Activated T-helper 1 cell treated with anti-CD3 and anti-CD28 coated beads, Interleukin-12 subunit alpha, Interleukin-12 subunit beta, Interleukin-2, Interleukin-4 antibody, amounts not matched to agents 30 ng/mL and 10 ng/mL and 1 ng/mL, durations not matched to agents 14 hours and 24 hours and 36 hours (primary cell): ENCODE measurements at regions not wholly inside any gene's neighbourhood (a gene's known extent, or its start where the extent isn't known, plus 50 kb on each side); places are given as distances from the start of the nearest gene placed in this dataset.
A peak's percentile ranks its signal among the peaks of the same experiment; 100 is the strongest.
"Not testable (repeated sequence)": the region's sequence is repeated elsewhere in the genome, so short reads cannot be mapped to it uniquely, and the experiment has no call there.

Experiments used
- DNase-seq: peaks from one replicate; pipeline ENCODE4 v3.0.0; 2021; ENCODE audit warnings: low spot score
- H3K27ac Mint-ChIP-seq: one replicate; pipeline ENCODE4 v1.8.0; 2021; ENCODE audit warnings: mild to moderate bottlenecking, mixed read lengths
- H3K27me3 Mint-ChIP-seq: one replicate; pipeline ENCODE4 v1.8.0; 2022; ENCODE audit warnings: mild to moderate bottlenecking, moderate library complexity, mixed read lengths; ENCODE audit not compliant: insufficient read depth
- H3K36me3 Mint-ChIP-seq: one replicate; pipeline ENCODE4 v1.8.0; 2021; ENCODE audit warnings: low read depth, mixed read lengths
- H3K4me1 Mint-ChIP-seq: one replicate; pipeline ENCODE4 v1.8.0; 2021; ENCODE audit warnings: low read depth, mixed read lengths
- H3K4me3 Mint-ChIP-seq: one replicate; pipeline ENCODE4 v1.8.0; 2021; ENCODE audit warnings: mild to moderate bottlenecking, moderate library complexity, mixed read lengths
- H3K9me3 Mint-ChIP-seq: one replicate; pipeline ENCODE4 v1.8.0; 2021; ENCODE audit warnings: mixed read lengths
- intact Hi-C: fragments of 100-400 bp; cut with micrococcal nuclease; formaldehyde crosslinking; loops from one replicate; pipeline ENCODE4 v1.15.1; 2024

- H3K27me3 Mint-ChIP-seq = peaks cover 34% of the 10 kb centered on the region
- intact Hi-C loops = no loop called here
- H3K9me3 Mint-ChIP-seq = peaks cover 5% of the 10 kb centered on the region
- peaks cover 12% of the 10 kb centered on the region for H3K4me1 Mint-ChIP-seq
- no peak overlapping the region for H3K4me3 Mint-ChIP-seq
- DNase-seq = no peak
- no peaks in the 10 kb centered on the region for H3K36me3 Mint-ChIP-seq
- no peak overlapping the region for H3K27ac Mint-ChIP-seq
Measured at GRCh38 chr14:106666341-106666740, 1140.0 kb downstream of the TMEM121 start.

GRCh38 chr14:106670011-106670410 is 1143.6 kb downstream of the TMEM121 start:
- Mint-ChIP-seq H3K27ac (no peak overlapping the region), H3K4me1 (no peaks in the 10 kb centered on the region), H3K36me3 (no peaks in the 10 kb centered on the region), H3K27me3 (peaks cover 36% of the 10 kb centered on the region), H3K4me3 (no peak overlapping the region), H3K9me3 (no peaks in the 10 kb centered on the region)
- intact Hi-C loops = no loop called here
- no peak for DNase-seq

GRCh38 chr14:106674093-106674492 is 1147.7 kb downstream of the TMEM121 start:
- peaks cover 27% of the 10 kb centered on the region for H3K27me3 Mint-ChIP-seq
- DNase-seq, H3K9me3 Mint-ChIP-seq, H3K36me3 Mint-ChIP-seq, intact Hi-C loops, H3K4me3 Mint-ChIP-seq, H3K27ac Mint-ChIP-seq, H3K4me1 Mint-ChIP-seq: not testable (repeated sequence)

- H3K36me3 Mint-ChIP-seq, H3K27ac Mint-ChIP-seq, H3K9me3 Mint-ChIP-seq, intact Hi-C loops, DNase-seq, H3K4me3 Mint-ChIP-seq, H3K4me1 Mint-ChIP-seq: not testable (repeated sequence)
- H3K27me3 Mint-ChIP-seq = peaks cover 27% of the 10 kb centered on the region
Measured at GRCh38 chr14:106674509-106675125, 1148.2 kb downstream of the TMEM121 start.

GRCh38 chr14:106675716-106676115 is 1149.3 kb downstream of the TMEM121 start:
- H3K9me3 Mint-ChIP-seq, DNase-seq, H3K36me3 Mint-ChIP-seq, H3K4me3 Mint-ChIP-seq, intact Hi-C loops, H3K4me1 Mint-ChIP-seq, H3K27ac Mint-ChIP-seq: not testable (repeated sequence)
- peaks cover 29% of the 10 kb centered on the region for H3K27me3 Mint-ChIP-seq

- intact Hi-C loops = no loop called here
- Mint-ChIP-seq H3K4me1 (no peaks in the 10 kb centered on the region), H3K4me3 (no peak overlapping the region), H3K9me3 (no peaks in the 10 kb centered on the region), H3K27me3 (peaks cover 32% of the 10 kb centered on the region), H3K36me3 (no peaks in the 10 kb centered on the region), H3K27ac (no peak overlapping the region)
- no peak for DNase-seq
Measured at GRCh38 chr14:106679776-106680175, 1153.4 kb downstream of the TMEM121 start.

- Mint-ChIP-seq H3K4me1 (no peaks in the 10 kb centered on the region), H3K27me3 (peaks cover 41% of the 10 kb centered on the region), H3K36me3 (no peaks in the 10 kb centered on the region), H3K9me3 (no peaks in the 10 kb centered on the region), H3K27ac (no peak overlapping the region), H3K4me3 (no peak overlapping the region)
- DNase-seq = no peak
- intact Hi-C loops = no loop called here
Measured at GRCh38 chr14:106681161-106681560, 1154.8 kb downstream of the TMEM121 start.

GRCh38 chr14:106681568-106681967 is 1155.2 kb downstream of the TMEM121 start:
- Mint-ChIP-seq H3K9me3 (no peaks in the 10 kb centered on the region), H3K27me3 (peaks cover 43% of the 10 kb centered on the region)
- intact Hi-C loops = no loop called here

GRCh38 chr14:106683631-106684030 is 1157.2 kb downstream of the TMEM121 start:
- H3K4me1 Mint-ChIP-seq = no peaks in the 10 kb centered on the region
- no peak overlapping the region for H3K27ac Mint-ChIP-seq
- H3K27me3 Mint-ChIP-seq = peaks cover 44% of the 10 kb centered on the region
- DNase-seq = no peak
- no peaks in the 10 kb centered on the region for H3K36me3 Mint-ChIP-seq
- H3K9me3 Mint-ChIP-seq = no peaks in the 10 kb centered on the region
- intact Hi-C loops = no loop called here
- H3K4me3 Mint-ChIP-seq = no peak overlapping the region

More at GRCh38 chr14:106681568-106681967, 1155.2 kb downstream of the TMEM121 start:
- Mint-ChIP-seq H3K4me1 (no peaks in the 10 kb centered on the region), H3K4me3 (no peak overlapping the region), H3K36me3 (no peaks in the 10 kb centered on the region), H3K27ac (no peak overlapping the region)
- no peak for DNase-seq

GRCh38 chr14:106686533-106686932 is 1160.2 kb downstream of the TMEM121 start:
- H3K27ac Mint-ChIP-seq = no peak overlapping the region
- no peaks in the 10 kb centered on the region for H3K4me1 Mint-ChIP-seq
- H3K9me3 Mint-ChIP-seq = no peaks in the 10 kb centered on the region
- intact Hi-C loops = no loop called here
- H3K36me3 Mint-ChIP-seq = no peaks in the 10 kb centered on the region
- DNase-seq = no peak
- peaks cover 41% of the 10 kb centered on the region for H3K27me3 Mint-ChIP-seq
- no peak overlapping the region for H3K4me3 Mint-ChIP-seq

GRCh38 chr14:106690333-106690891 is 1164.0 kb downstream of the TMEM121 start:
- Mint-ChIP-seq H3K9me3 (no peaks in the 10 kb centered on the region), H3K27me3 (peaks cover 18% of the 10 kb centered on the region), H3K36me3 (no peaks in the 10 kb centered on the region), H3K4me1 (peaks cover 6% of the 10 kb centered on the region), H3K27ac (no peak overlapping the region), H3K4me3 (no peak overlapping the region)
- intact Hi-C loops = no loop called here
- DNase-seq = no peak

- intact Hi-C loops = no loop called here
- DNase-seq = peak; percentile 68
- H3K4me1 Mint-ChIP-seq = peaks cover 6% of the 10 kb centered on the region
- no peaks in the 10 kb centered on the region for H3K36me3 Mint-ChIP-seq
- no peak overlapping the region for H3K4me3 Mint-ChIP-seq
- no peak overlapping the region for H3K27ac Mint-ChIP-seq
- H3K9me3 Mint-ChIP-seq = no peaks in the 10 kb centered on the region
- H3K27me3 Mint-ChIP-seq = peaks cover 11% of the 10 kb centered on the region
Measured at GRCh38 chr14:106691601-106692291, 1165.4 kb downstream of the TMEM121 start.

- no peaks in the 10 kb centered on the region for H3K9me3 Mint-ChIP-seq
- peak overlapping the region; percentile 74 for H3K4me3 Mint-ChIP-seq
- intact Hi-C loops = no loop called here
- H3K27me3 Mint-ChIP-seq = peaks cover 3% of the 10 kb centered on the region
- H3K27ac Mint-ChIP-seq = no peak overlapping the region
- DNase-seq = peak; percentile 56
- H3K4me1 Mint-ChIP-seq = peaks cover 6% of the 10 kb centered on the region
- no peaks in the 10 kb centered on the region for H3K36me3 Mint-ChIP-seq
Measured at GRCh38 chr14:106694638-106695393, 1168.4 kb downstream of the TMEM121 start.
